ENCODE measurements at regions not wholly inside any gene's neighbourhood (a gene's known extent, or its start where the extent isn't known, plus 50 kb on each side); places are given as distances from the start of the nearest gene placed in this dataset.

DNA sequence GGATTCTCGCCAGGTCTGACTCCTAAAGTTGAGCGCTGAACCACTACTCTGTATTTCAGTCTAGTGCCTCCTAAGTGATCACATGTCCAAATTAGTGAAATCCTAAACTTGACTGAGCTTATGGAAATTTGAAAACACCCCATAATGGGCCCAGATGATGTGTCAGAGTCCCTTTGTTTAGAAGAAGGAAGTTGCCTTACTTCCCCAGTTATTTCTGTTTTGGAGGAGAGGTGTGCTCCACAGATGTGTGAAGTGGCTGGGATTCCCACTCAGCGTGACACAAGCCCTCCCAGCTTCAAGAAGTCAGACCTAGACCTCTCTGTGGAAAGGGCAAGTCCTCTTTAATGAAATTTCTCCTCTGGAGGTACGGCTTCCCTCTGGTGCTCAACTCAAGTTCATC lies 188.8 kb downstream of the TTLL7 start:
- TF ChIP-seq GATA3 (IDR thresholded peaks at IDR 0.05; ENCODE audit: low read depth, low read length) (no peak), GATA2 (IDR thresholded peaks at IDR 0.05; ENCODE audit: low read depth, low read length) (no peak)
